Retina (tissue), 1 donor: ENCODE measurements at regions not wholly inside any gene's neighbourhood (a gene's known extent, or its start where the extent isn't known, plus 50 kb on each side); places are given as distances from the start of the nearest gene placed in this dataset.

Source experiments
- DNase-seq: peaks from one replicate; pipeline ENCODE4 v3.0.0-alpha.2; 2016

DNA sequence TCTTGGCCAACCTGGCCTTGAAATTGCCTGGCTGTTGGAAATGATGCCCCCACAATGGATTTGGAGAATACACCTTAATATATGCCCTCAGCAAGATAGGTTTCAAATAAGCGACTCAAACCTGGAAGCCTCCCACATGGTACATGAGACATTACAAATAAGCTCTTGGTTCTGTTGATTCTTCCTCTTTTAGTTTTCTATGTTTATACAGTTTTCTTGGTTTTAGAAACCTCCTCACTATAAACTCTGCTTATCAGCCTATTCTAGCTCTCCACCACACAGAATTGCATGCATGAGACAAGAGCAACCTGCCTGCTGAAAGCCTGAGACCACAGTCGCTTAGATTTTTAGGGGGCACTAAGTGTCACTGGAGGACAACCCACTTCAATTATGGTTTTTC is 108.8 kb upstream of the PREP start:
- no peak for DNase-seq

DNA sequence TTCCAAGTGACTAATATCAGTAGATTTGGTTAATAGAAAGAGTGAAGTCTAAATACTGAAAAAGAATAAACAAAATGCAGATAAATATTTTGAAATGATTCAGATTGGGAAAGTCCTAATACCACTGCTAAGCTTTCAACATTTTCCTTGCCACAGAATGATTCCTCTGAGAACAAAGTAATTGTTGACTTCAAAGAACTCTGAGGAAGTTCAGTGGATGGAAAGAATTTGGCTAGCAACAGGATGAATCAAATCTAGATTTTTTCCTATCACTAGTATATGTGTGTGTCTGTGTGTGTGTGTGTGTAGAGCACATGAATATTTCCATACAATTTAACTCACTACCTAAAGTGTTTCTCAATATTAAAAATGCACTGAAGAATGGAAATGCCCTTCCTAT is 107.9 kb upstream of the PREP start:
- no peak for DNase-seq

DNA sequence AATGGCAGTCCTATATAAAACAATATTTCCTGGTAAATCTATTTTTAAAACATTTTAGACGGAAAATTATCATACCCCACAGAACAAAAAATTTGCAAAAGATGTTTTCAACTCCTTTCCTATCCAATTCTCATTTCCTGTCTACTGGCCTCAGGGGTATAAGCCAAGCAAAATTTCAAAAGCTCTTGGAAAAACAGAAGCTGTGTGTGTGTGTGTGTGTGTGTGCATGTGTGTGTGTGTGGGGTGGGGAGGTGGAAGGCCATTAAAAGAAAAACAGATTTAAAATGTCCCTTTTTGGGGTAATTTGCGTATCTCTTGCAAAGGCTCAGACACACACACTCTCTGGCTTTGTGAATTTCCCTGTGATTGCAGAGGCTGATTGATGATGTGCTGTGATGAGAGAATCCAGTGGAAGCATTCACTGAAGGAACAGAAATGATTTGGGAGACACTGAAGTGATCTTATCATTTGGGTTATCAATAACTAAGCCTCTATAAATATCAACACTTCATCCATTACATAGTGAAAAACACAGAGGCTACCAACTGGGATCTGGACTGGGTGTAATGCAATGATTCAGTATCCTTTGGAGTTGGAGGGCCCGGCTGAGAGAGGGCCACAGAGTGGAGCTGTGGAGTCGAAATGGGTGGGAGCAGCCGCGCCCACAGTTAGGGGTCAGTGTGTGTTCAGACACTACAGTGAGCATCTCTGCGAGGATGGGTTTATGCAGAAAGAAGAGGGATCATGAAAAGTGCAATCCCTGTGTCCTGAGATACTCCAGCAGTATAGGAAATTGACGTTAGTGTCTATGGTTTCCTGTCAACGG is 106.8 kb upstream of the PREP start:
- DNase-seq = no peak

DNA sequence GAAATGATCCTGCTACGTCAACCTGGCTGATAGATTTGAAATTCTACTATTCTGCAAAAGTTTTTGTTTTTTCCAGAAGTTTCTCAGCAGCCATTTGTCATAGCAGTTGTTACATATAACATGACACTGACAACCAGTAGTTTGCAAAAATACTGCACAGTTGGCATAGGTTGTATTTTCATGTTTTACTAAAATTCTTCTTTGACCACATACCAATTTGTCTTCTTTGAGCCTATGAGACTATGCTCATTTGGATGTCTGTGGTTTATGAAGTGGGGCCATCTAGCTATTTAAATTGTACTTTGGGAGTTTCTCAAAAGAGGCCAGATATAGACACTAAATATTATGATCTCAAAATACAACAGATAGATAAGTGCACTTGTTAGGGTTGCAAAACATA is 104.9 kb upstream of the PREP start:
- DNase-seq = no peak

DNA sequence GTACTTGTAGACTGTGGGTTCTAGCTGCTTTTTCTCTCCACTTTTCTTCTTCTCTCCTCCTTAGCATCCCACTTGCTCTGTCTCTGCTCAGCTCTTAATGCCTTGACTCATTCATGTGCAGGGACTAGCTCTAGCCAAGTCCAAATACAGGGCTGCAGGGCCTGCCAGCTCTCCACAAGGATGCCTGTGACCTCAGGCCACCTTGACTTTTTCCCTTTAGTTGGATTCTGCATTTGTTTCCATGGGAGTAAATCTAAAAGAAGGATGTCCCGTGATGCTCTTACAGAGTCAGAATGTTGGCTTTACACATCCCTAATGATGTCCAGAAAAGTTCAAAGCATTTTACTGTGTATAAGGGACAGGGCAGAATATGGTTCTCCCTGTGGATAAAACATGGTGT is 101.8 kb upstream of the PREP start:
- no peak for DNase-seq

DNA sequence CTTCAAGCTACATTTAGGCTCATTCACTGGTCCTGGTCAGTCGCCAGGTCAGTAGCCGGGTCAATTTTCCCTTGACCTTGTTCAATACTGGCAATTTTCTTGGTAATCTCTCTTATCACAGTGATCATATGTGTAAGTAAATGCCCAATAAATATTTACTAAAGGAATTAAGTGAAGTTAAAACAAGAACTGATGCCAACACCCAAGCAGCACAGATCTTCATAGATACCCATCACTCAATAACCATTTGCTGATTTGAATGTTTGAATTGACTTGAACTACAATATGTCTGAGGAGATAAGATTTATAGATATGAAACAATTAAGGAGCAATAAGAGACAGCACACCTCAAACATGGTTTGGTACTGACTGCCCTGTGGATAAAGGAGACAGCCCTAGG is 100.8 kb upstream of the PREP start:
- DNase-seq = no peak

DNA sequence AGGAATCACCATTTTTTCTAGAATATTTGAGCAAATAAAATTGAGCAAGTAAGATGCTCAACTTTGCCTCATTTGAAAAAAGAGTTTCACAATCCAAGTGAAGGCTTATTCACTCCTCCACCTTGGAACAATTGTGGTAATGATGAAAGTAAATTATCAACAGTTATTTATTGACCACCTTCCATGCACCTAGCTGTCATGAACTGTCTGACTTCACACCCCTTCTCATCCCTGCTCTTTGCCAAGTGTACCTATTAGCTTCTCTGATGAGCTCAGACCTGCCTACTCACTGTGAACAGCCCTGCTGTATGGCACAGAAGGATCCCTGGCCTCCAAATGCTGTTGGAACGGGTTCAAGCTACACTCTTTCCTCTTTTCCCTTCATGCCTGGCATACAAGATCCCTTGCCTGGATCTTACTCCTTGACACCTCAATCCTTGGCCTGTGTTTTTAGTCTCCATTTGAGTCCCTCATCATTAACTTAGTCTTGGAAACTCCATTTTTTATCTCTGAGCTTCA is 99.0 kb upstream of the PREP start:
- no peak for DNase-seq

DNA sequence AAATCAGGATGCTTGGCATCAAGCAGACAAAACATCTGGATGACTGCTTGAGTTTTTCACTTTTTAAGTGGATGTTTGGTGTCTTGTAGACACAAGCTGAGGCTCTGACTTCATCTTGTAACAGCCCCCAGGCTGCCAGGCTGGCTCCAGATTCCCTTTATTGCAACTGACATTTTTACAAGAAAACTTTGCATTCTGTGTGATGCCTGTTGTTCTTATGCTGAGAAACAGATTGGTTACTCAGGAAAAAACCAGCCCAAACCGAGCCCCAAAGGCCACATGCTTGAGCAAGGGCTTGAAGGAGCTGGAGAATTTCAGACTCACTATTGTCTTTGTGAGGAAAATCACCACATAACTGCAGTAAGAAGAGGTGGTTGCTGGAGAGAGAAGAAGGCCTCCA is 98.4 kb upstream of the PREP start:
- no peak for DNase-seq

DNA sequence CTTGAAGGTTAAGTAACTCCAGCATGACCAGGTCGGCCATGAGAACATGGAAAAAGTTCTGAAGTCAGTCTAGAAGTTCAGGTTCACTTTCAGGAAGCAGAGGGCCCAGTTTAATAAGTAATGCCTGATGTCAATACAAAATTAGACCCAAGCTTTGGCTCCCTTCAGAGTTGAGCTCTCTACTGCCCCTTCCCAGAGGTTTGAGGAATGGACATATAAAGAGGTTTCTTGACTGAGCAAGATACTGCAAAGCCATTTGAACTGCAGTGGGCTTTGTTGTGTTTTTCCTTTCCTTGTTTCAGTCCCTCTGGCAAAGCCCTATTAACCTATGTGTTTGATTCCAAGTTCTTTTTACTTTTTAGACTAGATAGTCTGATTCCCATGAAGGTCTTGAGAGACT is 97.8 kb upstream of the PREP start:
- no peak for DNase-seq

DNA sequence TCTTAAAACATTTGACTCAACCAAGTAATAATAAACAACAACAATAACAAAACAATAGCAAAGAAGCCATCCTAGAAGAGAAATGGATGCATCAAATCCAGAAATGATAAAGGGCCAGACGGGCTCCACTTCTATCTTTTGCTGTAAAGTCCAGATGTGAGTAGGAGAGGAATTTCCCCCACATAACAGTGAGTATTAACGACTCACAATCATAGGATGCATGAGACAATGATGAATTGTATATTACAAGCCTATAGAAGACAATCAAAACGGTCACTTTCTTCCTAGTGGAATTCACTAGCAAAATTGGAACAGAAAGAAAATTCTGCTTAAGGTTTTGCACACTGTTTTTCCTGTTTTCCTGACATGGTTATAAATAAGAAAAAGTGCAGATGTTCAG is 97.0 kb upstream of the PREP start:
- no peak for DNase-seq

DNA sequence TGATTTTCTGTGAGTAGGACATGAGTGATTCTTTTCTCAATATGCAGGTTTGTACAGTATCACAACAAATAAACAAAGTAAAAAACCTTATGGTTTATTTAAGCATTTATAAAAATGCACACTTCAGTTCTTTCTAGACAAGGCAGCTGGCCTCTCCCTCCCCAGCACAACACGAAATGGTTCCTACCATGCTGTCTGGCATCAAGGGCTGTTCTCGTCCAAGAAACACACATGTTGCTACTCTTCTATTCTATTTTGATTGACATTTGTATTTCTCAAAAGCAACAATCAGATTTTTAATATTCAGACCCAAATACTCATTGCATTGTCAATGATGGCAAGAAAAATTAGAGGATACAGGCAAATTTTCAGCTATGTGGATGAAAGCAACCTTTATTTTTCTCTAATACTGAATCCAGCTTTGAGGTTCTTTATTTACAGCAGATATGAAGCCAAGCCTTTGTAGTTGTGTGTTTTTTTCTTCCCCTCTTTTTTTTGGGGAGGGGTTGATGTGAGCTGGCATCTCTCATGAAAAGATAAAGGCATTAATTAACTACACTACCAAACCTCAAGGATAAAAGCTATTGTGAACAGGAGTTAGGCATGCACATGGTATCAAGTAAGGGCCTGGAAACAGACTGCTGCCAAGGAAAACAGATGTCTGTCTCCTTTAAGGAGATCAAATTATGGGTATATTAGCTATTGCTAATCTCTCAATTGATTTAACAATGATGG is 96.4 kb upstream of the PREP start:
- no peak for DNase-seq

DNA sequence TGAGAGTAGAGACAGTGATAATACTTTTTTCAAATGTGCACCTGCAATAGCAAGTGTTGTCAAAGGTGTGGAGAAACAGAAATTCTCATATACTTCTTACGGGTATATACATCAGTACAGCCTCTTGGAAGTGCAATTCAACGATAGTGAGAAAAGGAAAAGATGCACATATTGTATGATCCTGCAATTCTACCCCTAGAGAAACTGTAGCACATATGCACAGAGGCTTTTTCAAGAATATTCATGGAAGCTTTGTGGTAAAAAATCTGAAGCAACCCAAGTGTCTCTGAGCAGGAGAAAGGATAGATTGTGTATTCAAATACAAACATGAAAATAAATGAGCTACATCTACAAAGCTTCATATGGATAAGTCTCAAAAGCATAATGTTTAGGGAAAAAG is 94.7 kb upstream of the PREP start:
- DNase-seq = no peak

DNA sequence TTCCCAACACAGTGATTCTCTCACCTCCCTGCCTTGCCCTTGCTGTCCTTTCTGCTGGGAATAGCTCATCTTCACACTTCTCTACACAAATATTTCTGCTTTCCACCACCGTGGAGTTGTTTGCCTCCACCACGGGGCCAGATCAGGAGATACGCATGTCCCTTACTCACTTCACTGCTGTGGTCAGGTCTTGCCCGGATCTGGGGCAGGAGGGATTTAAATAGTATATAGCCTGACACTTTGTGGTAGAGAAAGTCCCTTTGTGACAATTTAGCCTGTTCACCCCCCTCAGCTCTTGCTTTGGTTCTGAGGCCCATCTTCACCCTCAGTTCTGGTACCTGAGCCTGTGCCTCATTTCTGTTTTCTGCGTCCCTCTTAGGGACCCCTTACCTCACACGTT is 92.6 kb upstream of the PREP start:
- no peak for DNase-seq

DNA sequence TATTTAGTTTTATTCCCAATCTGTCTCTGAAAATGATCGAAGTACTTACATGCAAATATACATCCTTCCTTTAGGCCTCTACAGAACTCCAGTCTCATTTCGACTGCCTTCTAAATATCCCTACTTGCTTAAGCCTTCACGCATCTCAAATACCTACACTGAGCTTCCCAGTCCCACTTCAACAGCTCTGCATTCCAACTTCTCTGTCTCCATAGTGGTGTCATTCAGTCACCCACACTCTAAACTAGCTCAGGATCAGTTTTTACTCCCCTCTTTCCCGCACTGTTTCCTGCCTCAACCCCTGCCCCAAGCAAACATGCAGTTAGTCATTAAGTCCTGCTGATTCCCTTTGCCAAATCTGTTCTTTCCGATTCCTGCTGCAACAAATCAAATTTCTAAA is 91.8 kb upstream of the PREP start:
- no peak for DNase-seq

DNA sequence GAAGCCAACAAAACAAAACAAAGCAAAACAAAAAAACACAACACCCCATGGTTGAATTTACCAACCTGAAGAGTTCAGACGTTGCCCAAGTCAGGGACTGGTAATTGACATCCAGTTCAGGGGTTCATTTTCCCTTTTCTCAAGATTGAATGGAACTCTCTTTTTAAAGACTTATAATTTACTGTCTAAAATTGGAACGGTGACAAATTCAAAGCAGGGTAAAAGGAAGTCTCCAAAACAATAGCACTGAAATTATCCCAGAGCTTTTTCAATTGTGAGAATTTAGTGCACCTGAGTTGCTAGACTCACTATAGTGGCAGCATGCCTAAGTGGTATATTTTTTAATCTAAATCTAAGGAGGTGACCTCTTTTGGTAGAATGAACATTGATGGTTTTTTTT is 90.9 kb upstream of the PREP start:
- no peak for DNase-seq

DNA sequence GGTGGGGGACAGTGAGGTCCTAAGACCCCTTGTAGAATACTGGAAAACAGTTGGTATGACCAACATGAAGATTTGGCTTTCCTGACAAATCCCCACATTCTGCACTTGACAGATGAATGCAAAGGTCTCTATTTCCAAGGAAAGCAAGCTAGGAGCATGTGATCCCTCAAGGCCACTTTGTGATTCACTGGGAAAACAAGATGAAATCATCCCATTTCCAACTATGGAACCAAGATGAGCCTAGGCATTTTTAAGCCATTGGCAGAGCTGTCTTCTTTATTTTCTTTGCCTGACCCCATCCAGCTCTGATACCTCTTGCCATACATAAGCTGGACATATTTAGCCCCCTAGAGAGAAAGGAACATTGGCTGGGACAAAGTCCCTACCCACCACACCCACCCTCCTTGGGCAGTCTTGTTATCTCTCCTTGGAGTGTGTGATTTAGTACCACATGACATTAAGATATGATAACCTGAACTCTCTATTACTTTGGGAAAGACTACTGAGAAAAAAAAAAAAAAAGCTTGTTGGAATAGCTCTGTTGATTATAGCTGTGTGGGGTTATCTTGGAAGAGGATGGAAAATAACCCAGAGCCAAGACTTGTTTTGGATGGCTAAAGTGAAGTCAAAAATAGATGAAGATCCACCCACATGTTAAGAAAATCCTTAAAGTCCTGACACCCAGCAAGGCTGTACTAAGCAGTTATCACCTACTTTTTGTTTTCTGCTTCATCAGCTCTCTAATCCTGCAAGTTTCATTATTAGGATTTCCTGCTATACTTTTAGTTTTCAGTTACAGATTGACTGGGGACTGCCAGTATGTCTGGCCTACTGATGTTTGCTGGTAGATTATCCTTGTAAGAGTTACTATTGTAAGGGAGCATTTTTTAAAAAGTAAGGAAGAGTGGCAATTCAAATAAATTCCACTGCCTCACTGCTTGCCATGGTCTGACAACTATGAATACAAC is 90.1 kb upstream of the PREP start:
- no peak for DNase-seq

DNA sequence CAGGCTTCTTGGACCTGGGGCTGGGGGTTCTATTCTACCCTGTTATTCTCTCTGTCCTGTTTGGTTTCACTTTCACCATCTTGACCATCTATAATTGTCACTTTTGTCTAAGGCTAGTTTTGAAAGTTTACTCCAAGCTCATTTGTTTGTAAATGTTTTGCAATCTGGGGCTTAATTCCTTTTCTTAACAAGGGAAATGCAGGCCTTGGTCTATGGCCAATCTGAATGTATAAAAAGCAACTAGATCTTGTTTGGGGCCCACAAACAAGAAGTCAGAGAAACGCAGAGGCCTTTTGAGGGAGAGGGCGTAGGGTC is 86.3 kb upstream of the PREP start:
- DNase-seq = no peak

DNA sequence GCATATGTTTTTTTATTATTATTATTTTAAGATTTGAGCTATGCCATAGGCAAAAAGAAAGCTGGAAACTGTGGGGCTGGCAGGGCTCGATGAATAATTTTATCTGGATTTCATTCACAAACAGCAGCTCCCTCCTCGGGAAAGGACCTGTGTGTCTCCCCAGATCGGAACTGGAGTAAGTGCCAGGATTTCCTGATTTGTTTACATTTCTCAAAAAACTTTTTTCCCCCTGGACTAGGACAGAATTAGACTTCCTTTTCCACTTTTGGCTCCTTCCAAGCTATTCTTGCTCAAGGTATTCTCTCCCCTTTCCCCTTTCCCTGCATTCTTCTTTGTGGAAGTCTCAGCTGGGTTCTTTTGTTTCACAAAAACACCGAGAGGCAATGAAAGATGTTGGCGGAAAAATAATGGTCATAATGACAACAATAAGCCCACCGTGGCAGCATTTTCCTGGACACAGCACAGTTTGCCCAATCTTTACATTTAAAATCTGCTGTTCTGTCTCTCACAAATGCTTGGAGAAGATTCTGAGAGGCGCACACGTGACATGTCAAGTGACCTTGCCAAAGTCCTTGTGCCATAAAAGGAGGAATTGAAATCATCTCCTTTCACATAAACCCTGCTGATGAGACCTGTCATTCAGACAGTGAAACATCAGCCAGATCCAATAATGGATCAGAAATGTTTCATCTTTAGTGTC is 85.8 kb upstream of the PREP start:
- no peak for DNase-seq

DNA sequence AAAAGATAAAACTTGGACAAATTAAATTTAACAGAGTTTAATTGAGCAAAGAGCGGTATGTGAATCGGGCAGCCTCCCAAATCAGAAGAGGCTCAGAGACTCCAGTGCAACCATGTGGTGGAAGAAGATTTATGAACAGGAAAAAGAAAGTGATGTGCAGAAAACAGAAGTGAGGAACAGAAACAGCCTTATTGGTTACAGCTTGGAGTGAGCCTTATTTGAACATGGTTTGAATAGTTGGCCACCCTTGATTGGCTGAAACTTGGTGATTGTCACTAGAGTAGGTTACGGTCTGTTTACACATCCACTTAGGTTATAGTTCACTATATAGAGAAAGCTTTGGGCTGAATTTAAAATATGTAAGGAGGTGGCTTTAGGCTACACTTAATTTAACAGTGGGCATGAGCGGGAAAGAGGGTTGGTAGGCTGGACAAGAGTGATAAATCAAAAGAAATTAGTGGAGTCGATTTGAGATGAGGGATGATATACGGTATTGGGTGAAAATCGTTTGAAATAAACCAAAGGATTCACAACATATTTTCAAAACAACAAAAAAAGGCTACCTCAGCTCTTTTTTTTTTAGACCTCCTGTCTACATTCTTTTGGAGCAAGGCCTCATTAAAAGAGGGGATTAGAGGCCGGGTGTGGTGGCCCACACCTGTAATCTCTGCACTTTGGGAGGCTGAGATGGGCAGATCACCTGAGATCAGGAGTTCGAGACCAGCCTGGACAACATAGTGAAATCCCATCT is 84.3 kb upstream of the PREP start:
- DNase-seq = no peak

DNA sequence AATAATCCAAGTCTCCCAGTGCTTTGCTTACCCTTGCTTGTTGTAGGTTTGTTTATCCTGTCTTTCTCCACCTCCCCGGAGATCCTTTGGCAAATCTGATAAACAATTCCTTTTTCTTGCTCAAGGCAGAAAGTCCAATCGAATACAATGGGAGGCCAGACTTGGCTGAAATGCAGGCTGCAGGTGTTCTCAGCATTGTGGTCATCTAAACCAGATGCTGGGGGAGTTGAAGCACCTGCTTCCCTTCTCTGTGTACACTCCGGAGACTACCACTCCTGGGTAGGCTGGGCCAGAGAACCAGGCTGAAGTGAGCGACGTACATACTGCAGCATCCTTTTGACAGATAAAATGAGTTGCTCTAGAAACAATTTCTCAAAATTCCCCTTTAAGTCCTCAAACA is 82.6 kb upstream of the PREP start:
- peak; percentile 17 for DNase-seq

DNA sequence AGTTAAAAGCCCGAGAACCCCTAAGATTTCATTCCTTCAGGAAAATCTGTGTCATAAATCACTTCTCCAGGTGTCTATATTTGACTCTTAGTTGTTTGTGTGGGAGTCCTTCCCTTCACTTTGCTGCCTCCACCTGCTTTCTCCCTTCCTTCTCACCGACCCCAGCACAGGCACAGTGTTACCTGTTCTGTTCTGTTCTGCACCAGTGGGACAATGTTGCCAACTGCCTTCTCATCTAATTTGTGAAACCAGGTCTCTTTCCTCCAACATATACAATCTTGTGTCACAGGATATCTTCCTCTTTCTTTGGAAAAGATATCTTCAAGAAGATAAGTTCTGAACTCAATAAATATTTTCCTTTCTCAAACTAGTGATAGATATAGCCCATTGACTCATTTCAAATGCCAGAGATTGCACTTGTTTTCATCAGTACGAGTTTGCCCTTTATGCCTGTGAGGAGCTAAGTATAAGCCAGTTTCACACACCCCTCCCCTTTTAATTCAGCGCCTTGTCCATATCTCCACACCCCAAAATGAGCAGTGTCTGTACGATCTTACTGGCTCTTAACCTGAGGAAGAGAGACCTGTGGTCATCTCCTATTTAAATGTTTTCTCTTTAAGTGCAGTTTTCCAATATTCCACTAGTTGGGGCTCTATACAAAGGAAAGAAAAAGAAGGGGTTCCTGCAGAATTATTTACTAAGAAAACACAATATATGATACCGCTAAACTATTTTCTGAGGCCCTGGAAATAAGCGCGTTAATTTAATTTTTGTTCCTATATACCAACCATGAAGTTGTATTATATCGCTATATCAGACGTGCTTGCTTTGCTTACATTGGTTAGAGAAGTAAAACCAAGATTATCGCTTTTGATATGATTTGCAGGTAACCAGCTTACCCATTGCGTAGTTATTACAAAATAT is 81.6 kb upstream of the PREP start:
- DNase-seq = peak; percentile 55
